Activated naive CD4-positive, alpha-beta T cell treated with anti-CD3 and anti-CD28 coated beads, Interleukin-2, amount 50 U/mL, for 24 hours (primary cell): ENCODE measurements at regions not wholly inside any gene's neighbourhood (a gene's known extent, or its start where the extent isn't known, plus 50 kb on each side); places are given as distances from the start of the nearest gene placed in this dataset.

ENCODE experiments used
- H3K27ac Mint-ChIP-seq: one replicate; pipeline ENCODE4 v1.8.0; 2021; ENCODE audit warnings: mild to moderate bottlenecking, mixed read lengths
- H3K27me3 Mint-ChIP-seq: one replicate; pipeline ENCODE4 v1.8.0; 2021; ENCODE audit warnings: mixed read lengths
- H3K36me3 Mint-ChIP-seq: one replicate; pipeline ENCODE4 v1.8.0; 2021; ENCODE audit warnings: mixed read lengths
- H3K4me1 Mint-ChIP-seq: one replicate; pipeline ENCODE4 v1.8.0; 2021; ENCODE audit warnings: mixed read lengths
- H3K4me3 Mint-ChIP-seq: one replicate; pipeline ENCODE4 v1.8.0; 2021; ENCODE audit warnings: mild to moderate bottlenecking, mixed read lengths
- H3K9me3 Mint-ChIP-seq: one replicate; pipeline ENCODE4 v1.8.0; 2021; ENCODE audit warnings: mixed read lengths

DNA sequence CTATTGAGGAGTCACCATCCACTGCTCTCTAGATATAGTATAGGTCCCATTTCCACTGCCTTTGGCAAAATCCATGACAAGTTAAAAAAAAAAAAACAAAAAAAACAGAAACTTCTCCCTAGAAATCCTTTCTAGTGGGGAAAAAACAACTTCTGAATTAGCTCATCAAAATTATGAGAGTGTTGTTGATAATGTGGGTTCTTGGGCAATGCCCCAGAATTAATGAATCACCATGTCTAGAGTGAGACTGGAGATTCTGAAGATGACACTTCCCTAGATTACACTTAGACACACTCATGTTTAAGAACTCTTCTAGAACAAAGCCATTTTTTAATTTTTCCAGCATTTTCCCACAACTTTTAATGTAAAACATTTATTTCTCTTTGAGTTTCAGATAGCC, 728.0 kb upstream of the C9orf72 start:
- Mint-ChIP-seq H3K4me3 (no peak overlapping the region), H3K9me3 (no peaks in the 10 kb centered on the region), H3K36me3 (no peaks in the 10 kb centered on the region), H3K27me3 (no peaks in the 10 kb centered on the region), H3K4me1 (no peaks in the 10 kb centered on the region), H3K27ac (no peak overlapping the region)

- Mint-ChIP-seq H3K4me1 (no peaks in the 10 kb centered on the region), H3K9me3 (no peaks in the 10 kb centered on the region), H3K36me3 (no peaks in the 10 kb centered on the region), H3K27me3 (no peaks in the 10 kb centered on the region), H3K4me3 (no peak overlapping the region), H3K27ac (no peak overlapping the region)
These were observed 744.5 kb upstream of the C9orf72 start for GRCh38 chr9:28317745-28318144.

GRCh38 chr9:28318515-28318914, 745.2 kb upstream of the C9orf72 start:
- H3K9me3 Mint-ChIP-seq: no peaks in the 10 kb centered on the region
- H3K27me3 Mint-ChIP-seq: no peaks in the 10 kb centered on the region
- no peak overlapping the region for H3K27ac Mint-ChIP-seq
- H3K36me3 Mint-ChIP-seq: no peaks in the 10 kb centered on the region
- no peaks in the 10 kb centered on the region for H3K4me1 Mint-ChIP-seq
- H3K4me3 Mint-ChIP-seq: no peak overlapping the region

DNA sequence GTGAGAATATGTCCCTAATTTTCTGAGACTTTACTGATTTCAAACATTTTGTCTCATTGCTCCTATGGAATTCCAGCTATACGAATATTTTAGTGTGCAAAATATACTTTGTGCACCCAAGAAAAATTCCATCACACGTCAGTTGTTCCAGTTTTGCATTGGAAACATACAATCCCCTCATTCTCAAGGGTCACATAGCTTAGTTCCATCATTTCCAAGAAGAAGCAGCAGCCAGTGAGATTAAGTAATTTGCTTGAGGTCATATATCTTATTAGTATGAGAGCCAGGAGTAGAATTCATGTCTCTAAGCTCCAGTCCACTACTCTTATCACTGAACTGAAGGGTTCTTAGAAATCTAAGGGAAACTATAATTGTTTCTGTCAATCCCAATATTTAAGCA, 746.7 kb upstream of the C9orf72 start:
- H3K4me1 Mint-ChIP-seq: no peaks in the 10 kb centered on the region
- H3K9me3 Mint-ChIP-seq: no peaks in the 10 kb centered on the region
- no peaks in the 10 kb centered on the region for H3K27me3 Mint-ChIP-seq
- H3K27ac Mint-ChIP-seq: no peak overlapping the region
- H3K4me3 Mint-ChIP-seq: no peak overlapping the region
- H3K36me3 Mint-ChIP-seq: no peaks in the 10 kb centered on the region

DNA sequence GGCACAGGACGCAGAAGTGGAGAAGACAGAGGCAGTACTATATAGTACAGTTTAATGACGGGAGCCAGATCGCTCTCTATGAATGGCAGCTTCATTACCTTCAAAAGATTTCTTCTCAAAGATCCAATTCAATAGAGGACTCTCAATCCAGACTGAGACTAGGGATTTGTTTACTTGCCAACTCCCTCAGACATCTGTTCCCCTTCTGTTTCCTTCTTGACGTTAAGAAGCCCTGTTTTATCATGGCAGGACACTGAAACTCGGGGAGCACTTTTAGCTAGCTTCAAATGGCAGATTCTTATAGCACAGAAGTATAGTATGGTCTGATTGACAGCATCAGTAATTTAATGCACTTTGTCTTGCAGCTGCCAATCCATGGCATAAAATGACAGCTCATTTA, 747.3 kb upstream of the C9orf72 start:
- Mint-ChIP-seq H3K9me3 (no peaks in the 10 kb centered on the region), H3K4me3 (no peak overlapping the region), H3K4me1 (no peaks in the 10 kb centered on the region), H3K36me3 (no peaks in the 10 kb centered on the region), H3K27me3 (no peaks in the 10 kb centered on the region), H3K27ac (no peak overlapping the region)

DNA sequence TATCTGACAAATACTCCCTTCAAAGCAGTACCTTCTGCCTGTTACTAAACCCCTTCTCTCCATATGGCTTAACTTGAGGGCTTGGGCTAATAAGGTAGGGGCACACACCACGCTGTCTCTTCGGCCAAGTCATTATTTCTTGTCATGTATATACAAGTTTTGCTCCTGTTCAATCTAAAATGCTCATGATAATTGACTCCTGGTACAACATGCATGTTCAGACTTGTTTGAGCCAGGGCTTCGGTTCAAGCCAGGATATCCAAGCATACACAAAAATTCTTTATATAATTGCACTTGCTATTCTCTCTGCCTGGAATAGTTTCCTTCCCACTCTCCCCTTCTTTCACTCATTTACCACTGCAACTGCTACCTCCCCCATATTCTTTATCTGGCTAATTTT, 756.0 kb upstream of the C9orf72 start:
- no peaks in the 10 kb centered on the region for H3K27me3 Mint-ChIP-seq
- no peak overlapping the region for H3K27ac Mint-ChIP-seq
- peaks cover 9% of the 10 kb centered on the region for H3K9me3 Mint-ChIP-seq
- no peaks in the 10 kb centered on the region for H3K36me3 Mint-ChIP-seq
- no peak overlapping the region for H3K4me3 Mint-ChIP-seq
- no peaks in the 10 kb centered on the region for H3K4me1 Mint-ChIP-seq

DNA sequence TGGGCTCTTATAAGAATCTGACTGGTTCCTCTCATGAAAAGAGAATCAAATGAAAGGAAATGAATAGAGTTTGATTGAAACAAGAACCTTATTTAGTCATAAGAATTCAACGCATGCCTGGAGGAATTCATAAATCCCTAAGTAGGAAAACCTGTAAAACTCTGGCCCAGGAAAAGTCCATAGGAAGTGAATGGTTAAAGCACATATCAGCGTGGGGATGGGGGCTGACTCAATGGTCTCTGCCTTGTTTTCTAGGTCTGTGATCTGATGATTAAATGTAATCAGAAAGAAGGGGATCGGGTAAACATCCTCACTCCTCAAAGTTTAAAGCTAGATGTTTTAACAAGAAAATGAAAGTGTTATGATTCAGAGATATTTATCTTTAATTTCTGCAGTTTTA, 759.4 kb upstream of the C9orf72 start:
- Mint-ChIP-seq H3K9me3 (peaks cover 4% of the 10 kb centered on the region), H3K27me3 (no peaks in the 10 kb centered on the region), H3K36me3 (no peaks in the 10 kb centered on the region)

GRCh38 chr9:28341913-28342312, 768.6 kb upstream of the C9orf72 start:
- Mint-ChIP-seq H3K36me3 (no peaks in the 10 kb centered on the region), H3K4me1 (no peaks in the 10 kb centered on the region), H3K4me3 (no peak overlapping the region), H3K27me3 (no peaks in the 10 kb centered on the region), H3K9me3 (peaks cover 4% of the 10 kb centered on the region), H3K27ac (no peak overlapping the region)

More for the DNA sequence above, 759.4 kb upstream of the C9orf72 start:
- H3K4me1 Mint-ChIP-seq: no peaks in the 10 kb centered on the region
- no peak overlapping the region for H3K4me3 Mint-ChIP-seq
- H3K27ac Mint-ChIP-seq: no peak overlapping the region

DNA sequence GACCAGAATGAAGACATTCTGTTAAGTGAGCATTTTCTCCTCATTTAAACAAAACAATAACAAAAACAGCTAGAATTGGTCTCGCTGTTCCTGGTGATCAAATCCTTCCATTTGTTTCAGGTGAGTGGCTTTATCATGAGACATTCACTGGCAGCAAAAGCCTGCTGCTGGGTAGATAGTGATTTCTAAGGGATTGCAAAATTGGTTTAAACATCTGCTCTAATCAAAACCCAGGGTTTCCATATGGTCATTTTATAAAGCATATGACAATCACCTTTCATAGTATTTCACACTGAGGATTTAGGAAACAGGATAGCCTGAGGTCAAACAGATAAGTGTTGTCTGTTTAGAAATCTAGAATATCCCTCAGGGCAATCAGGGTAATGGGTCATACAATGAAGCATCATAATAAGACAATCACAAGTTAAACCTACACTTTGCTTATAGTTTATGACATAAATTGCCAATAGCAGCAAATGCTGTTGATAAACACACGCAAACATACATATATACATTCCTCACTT, 769.6 kb upstream of the C9orf72 start:
- Mint-ChIP-seq H3K4me1 (no peaks in the 10 kb centered on the region), H3K4me3 (no peak overlapping the region), H3K27me3 (no peaks in the 10 kb centered on the region), H3K9me3 (peaks cover 4% of the 10 kb centered on the region), H3K27ac (no peak overlapping the region), H3K36me3 (no peaks in the 10 kb centered on the region)

GRCh38 chr9:28363151-28363562, 789.9 kb upstream of the C9orf72 start:
- Mint-ChIP-seq H3K9me3 (no peaks in the 10 kb centered on the region), H3K27me3 (no peaks in the 10 kb centered on the region), H3K4me3 (no peak overlapping the region), H3K4me1 (no peaks in the 10 kb centered on the region), H3K36me3 (no peaks in the 10 kb centered on the region), H3K27ac (no peak overlapping the region)

DNA sequence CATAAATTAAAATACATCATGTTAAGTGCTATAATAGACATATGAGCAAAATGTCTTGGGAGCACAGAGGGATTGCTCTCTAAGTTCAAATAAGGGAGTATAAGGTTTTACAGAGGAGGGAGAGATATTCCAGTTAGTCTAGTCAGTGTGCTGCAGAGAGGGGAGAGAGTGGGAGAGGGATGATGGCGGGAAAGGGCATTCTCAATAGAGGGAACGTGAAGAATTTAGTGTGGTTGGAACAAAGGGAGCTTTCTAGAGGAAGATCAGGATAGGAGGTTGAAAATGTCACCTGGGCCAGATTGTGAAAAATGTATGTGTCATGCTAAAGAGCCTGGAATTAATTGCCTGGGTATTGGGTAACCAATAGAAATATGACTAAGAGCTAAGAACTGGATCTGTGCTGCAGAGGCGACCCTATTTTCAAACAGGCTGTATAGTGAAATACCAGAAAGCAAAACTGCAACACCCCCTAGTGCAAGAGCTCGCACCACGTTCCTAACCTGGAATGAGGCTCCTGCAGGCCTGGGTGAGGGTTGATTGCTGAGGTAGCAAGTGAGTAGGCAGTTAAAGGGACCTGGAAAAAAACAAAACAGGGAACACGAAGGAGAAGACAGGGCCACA, 791.8 kb upstream of the C9orf72 start:
- Mint-ChIP-seq H3K9me3 (no peaks in the 10 kb centered on the region), H3K36me3 (no peaks in the 10 kb centered on the region), H3K4me1 (no peaks in the 10 kb centered on the region)

GRCh38 chr9:28365728-28366127, 792.4 kb upstream of the C9orf72 start:
- no peaks in the 10 kb centered on the region for H3K4me1 Mint-ChIP-seq
- no peaks in the 10 kb centered on the region for H3K27me3 Mint-ChIP-seq
- no peaks in the 10 kb centered on the region for H3K9me3 Mint-ChIP-seq
- no peak overlapping the region for H3K4me3 Mint-ChIP-seq
- H3K27ac Mint-ChIP-seq: no peak overlapping the region
- no peaks in the 10 kb centered on the region for H3K36me3 Mint-ChIP-seq

More for the DNA sequence above, 791.8 kb upstream of the C9orf72 start:
- Mint-ChIP-seq H3K4me3 (no peak overlapping the region), H3K27me3 (no peaks in the 10 kb centered on the region), H3K27ac (no peak overlapping the region)

DNA sequence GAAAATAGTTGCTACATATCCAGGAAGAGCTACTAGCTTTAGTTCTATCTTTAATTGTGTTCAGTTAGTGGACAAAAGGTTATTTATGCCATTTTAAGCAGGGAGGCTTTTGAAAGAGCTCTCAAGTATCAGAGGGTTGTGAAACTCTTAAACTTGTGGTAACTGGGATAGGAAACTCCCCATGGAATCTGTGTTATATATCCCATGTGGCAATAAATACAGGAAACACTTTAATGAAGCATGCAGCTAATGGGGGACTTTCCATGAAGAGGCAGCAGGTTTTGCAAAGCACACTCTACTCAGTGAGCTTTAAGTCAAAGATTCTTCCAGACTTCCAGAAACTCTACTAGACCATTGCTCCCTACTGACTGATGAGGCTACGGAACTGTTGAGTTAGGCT, 805.0 kb upstream of the C9orf72 start:
- Mint-ChIP-seq H3K27me3 (no peaks in the 10 kb centered on the region), H3K36me3 (no peaks in the 10 kb centered on the region), H3K4me1 (no peaks in the 10 kb centered on the region)

GRCh38 chr9:28379082-28379481, 805.8 kb upstream of the C9orf72 start:
- H3K27me3 Mint-ChIP-seq: no peaks in the 10 kb centered on the region
- H3K4me3 Mint-ChIP-seq: no peak overlapping the region
- no peaks in the 10 kb centered on the region for H3K9me3 Mint-ChIP-seq
- H3K4me1 Mint-ChIP-seq: no peaks in the 10 kb centered on the region
- H3K27ac Mint-ChIP-seq: no peak overlapping the region
- H3K36me3 Mint-ChIP-seq: no peaks in the 10 kb centered on the region

More for the DNA sequence above, 805.0 kb upstream of the C9orf72 start:
- no peaks in the 10 kb centered on the region for H3K9me3 Mint-ChIP-seq
- H3K4me3 Mint-ChIP-seq: no peak overlapping the region
- no peak overlapping the region for H3K27ac Mint-ChIP-seq

- H3K36me3 Mint-ChIP-seq: no peaks in the 10 kb centered on the region
- no peaks in the 10 kb centered on the region for H3K27me3 Mint-ChIP-seq
- H3K4me3 Mint-ChIP-seq: no peak overlapping the region
- H3K27ac Mint-ChIP-seq: no peak overlapping the region
- H3K4me1 Mint-ChIP-seq: no peaks in the 10 kb centered on the region
- no peaks in the 10 kb centered on the region for H3K9me3 Mint-ChIP-seq
These were observed 816.1 kb upstream of the C9orf72 start for GRCh38 chr9:28389411-28389810.

GRCh38 chr9:28394774-28395173, 821.5 kb upstream of the C9orf72 start:
- Mint-ChIP-seq H3K27ac (no peak overlapping the region), H3K4me3 (no peak overlapping the region), H3K4me1 (no peaks in the 10 kb centered on the region)

GRCh38 chr9:28396058-28396457, 822.8 kb upstream of the C9orf72 start:
- Mint-ChIP-seq H3K4me3 (no peak overlapping the region), H3K36me3 (no peaks in the 10 kb centered on the region), H3K9me3 (no peaks in the 10 kb centered on the region), H3K27ac (no peak overlapping the region), H3K4me1 (no peaks in the 10 kb centered on the region), H3K27me3 (no peaks in the 10 kb centered on the region)

More at GRCh38 chr9:28394774-28395173, 821.5 kb upstream of the C9orf72 start:
- Mint-ChIP-seq H3K36me3 (no peaks in the 10 kb centered on the region), H3K9me3 (no peaks in the 10 kb centered on the region), H3K27me3 (no peaks in the 10 kb centered on the region)
